Activated T-cell treated with anti-CD3 and anti-CD28 coated beads for 48 hours (primary cell): ENCODE measurements at regions not wholly inside any gene's neighbourhood (a gene's known extent, or its start where the extent isn't known, plus 50 kb on each side); places are given as distances from the start of the nearest gene placed in this dataset.

Experiments used
- DNase-seq: peaks from one replicate; pipeline ENCODE4 v3.0.0-alpha.2; 2020; ENCODE audit warnings: low read depth

- DNase-seq = no peak
These were observed 187.1 kb upstream of the SPEF2 start for GRCh38 chr5:35430381-35431162.

- DNase-seq = no peak
These were observed 189.9 kb upstream of the PRLR start for GRCh38 chr5:35420200-35420599.

GRCh38 chr5:35417040-35417439 is 186.8 kb upstream of the PRLR start:
- DNase-seq = no peak

- no peak for DNase-seq
These were observed 186.1 kb upstream of the PRLR start for GRCh38 chr5:35416217-35416988.

- DNase-seq = no peak
These were observed 185.0 kb upstream of the PRLR start for GRCh38 chr5:35415309-35415708.

GRCh38 chr5:35409361-35409760 is 179.1 kb upstream of the PRLR start:
- no peak for DNase-seq

GRCh38 chr5:35408146-35408545 is 177.9 kb upstream of the PRLR start:
- DNase-seq = no peak

GRCh38 chr5:35407697-35408096 is 177.4 kb upstream of the PRLR start:
- DNase-seq = no peak

- DNase-seq = no peak
These were observed 175.7 kb upstream of the PRLR start for GRCh38 chr5:35405938-35406337.

- DNase-seq = no peak
These were observed 174.4 kb upstream of the PRLR start for GRCh38 chr5:35404701-35405100.

- DNase-seq = no peak
These were observed 163.6 kb upstream of the PRLR start for GRCh38 chr5:35393901-35394300.

- DNase-seq = no peak
These were observed 154.4 kb upstream of the PRLR start for GRCh38 chr5:35384658-35385057.

- DNase-seq = no peak
These were observed 152.8 kb upstream of the PRLR start for GRCh38 chr5:35383041-35383440.

GRCh38 chr5:35377653-35378052 is 147.4 kb upstream of the PRLR start:
- no peak for DNase-seq

- no peak for DNase-seq
These were observed 144.3 kb upstream of the PRLR start for GRCh38 chr5:35374584-35374983.

- DNase-seq = no peak
These were observed 143.0 kb upstream of the PRLR start for GRCh38 chr5:35373249-35373648.

- DNase-seq = no peak
These were observed 142.2 kb upstream of the PRLR start for GRCh38 chr5:35372482-35372881.

- no peak for DNase-seq
These were observed 141.7 kb upstream of the PRLR start for GRCh38 chr5:35371951-35372426.

- no peak for DNase-seq
These were observed 140.6 kb upstream of the PRLR start for GRCh38 chr5:35370871-35371270.

GRCh38 chr5:35369965-35370790 is 139.9 kb upstream of the PRLR start:
- DNase-seq = no peak

- DNase-seq = no peak
These were observed 137.2 kb upstream of the PRLR start for GRCh38 chr5:35367526-35367925.

GRCh38 chr5:35365758-35366157 is 135.5 kb upstream of the PRLR start:
- no peak for DNase-seq

GRCh38 chr5:35364350-35364749 is 134.1 kb upstream of the PRLR start:
- no peak for DNase-seq
